Lung (tissue), 11 donors: ENCODE measurements at regions not wholly inside any gene's neighbourhood (a gene's known extent, or its start where the extent isn't known, plus 50 kb on each side); places are given as distances from the start of the nearest gene placed in this dataset.
A peak's percentile ranks its signal among the peaks of the same experiment; 100 is the strongest.

ENCODE experiments used
- ATAC-seq: fragments of 200-7000 bp; cut with Tn5 transposase; one replicate; pipeline ENCODE4 v1.9.1; 2020; ENCODE audit warnings: moderate number of reproducible peaks; ENCODE audit not compliant: insufficient read depth, low FRiP score
- DNase-seq, 3 donors: peaks; one replicate each; pipeline ENCODE4 v3.0.0-alpha.2; 2013 to 2017
- H3K27ac ChIP-seq, 2 donors: one replicate each; pipeline ENCODE4 v1.5.1; 2013; ENCODE audit warnings: mild to moderate bottlenecking in 2 of 2, moderate library complexity in 2 of 2, control low read depth in 1 of 2, inconsistent platforms in 1 of 2, low read depth in 1 of 2, low read length in 1 of 2
- H3K27me3 ChIP-seq, 3 donors: one replicate each; pipeline ENCODE4 v1.5.1; 2013; ENCODE audit warnings: low read length in 2 of 3; ENCODE audit not compliant: control insufficient read depth in 3 of 3, insufficient read depth in 3 of 3
- H3K36me3 ChIP-seq, 4 donors: one replicate each; pipeline ENCODE4 v1.5.1; 2013; ENCODE audit warnings: low read length in 4 of 4, mild to moderate bottlenecking in 1 of 4, moderate library complexity in 1 of 4; ENCODE audit not compliant: control insufficient read depth in 4 of 4, insufficient read depth in 4 of 4
- H3K4me1 ChIP-seq, 5 donors: one replicate each; pipeline ENCODE4 v1.5.1; 2013; ENCODE audit warnings: low read length in 5 of 5, mild to moderate bottlenecking in 2 of 5, moderate library complexity in 1 of 5; ENCODE audit not compliant: control insufficient read depth in 5 of 5, insufficient read depth in 5 of 5
- H3K4me3 ChIP-seq: one replicate; pipeline ENCODE4 v1.5.1; 2013; ENCODE audit warnings: mild to moderate bottlenecking, control low read depth, moderate library complexity
- H3K9ac ChIP-seq, 2 donors: one replicate each; pipeline ENCODE4 v1.5.1; 2013; ENCODE audit warnings: low read length in 2 of 2, control low read depth in 1 of 2; ENCODE audit not compliant: insufficient read depth in 1 of 2
- H3K9me3 ChIP-seq, 4 donors: one replicate each; pipeline ENCODE4 v1.5.1; 2013; ENCODE audit warnings: low read length in 3 of 4, mild to moderate bottlenecking in 1 of 4, moderate library complexity in 1 of 4; ENCODE audit not compliant: control insufficient read depth in 4 of 4, insufficient read depth in 3 of 4
- CTCF ChIP-seq: IDR thresholded peaks from 2 replicates; pipeline ENCODE4 v1.5.1; 2012; ENCODE audit warnings: mild to moderate bottlenecking; ENCODE audit errors: control extremely low read depth, extremely low read depth
- WGBS, 2 donors: extraction: QIAGEN DNeasy Blood & Tissue Kit; methylation state at CpG; one replicate each; pipeline ENCODE4 v1.1.7; 2013; 5-methylcytosine and 5-hydroxymethylcytosine counted together
- donor health status: control.
- donor health status: control.
- donor health status: Bipolar disorder and iron deficiency.
- donor health status: healthy.
- donor health status: DM: yes; HTN: yes; CAD: no.

GRCh38 chr2:176521878-176522670 lies 252.8 kb downstream of the MTX2 start:
- DNase-seq (no peak), ATAC-seq (no peak)
- no peak for TF ChIP-seq CTCF
- Histone ChIP-seq H3K9ac (no peak overlapping the region), H3K27me3 (no peaks in the 10 kb centered on the region), H3K27ac (no peak overlapping the region), H3K9me3 (no peaks in the 10 kb centered on the region), H3K36me3 (no peaks in the 10 kb centered on the region), H3K4me3 (no peak overlapping the region), H3K4me1 (peaks cover 0 to 31% (median 9%) of the 10 kb centered on the region in 5 donors)
- WGBS, 2 donors, result 66 to 74% methylated on average over 3 of the region's 3 CpGs

- H3K27ac ChIP-seq, result no peak overlapping the region
- TF ChIP-seq CTCF, result no peak
- ATAC-seq (no peak), DNase-seq (no peak)
- H3K36me3 ChIP-seq, result no peaks in the 10 kb centered on the region
- H3K9me3 ChIP-seq, result no peaks in the 10 kb centered on the region
- 80 to 86% methylated on average over 2 of the region's 2 CpGs for WGBS, 2 donors
- H3K4me1 ChIP-seq, result peaks cover 0 to 43% (median 14%) of the 10 kb centered on the region in 5 donors
- no peaks in the 10 kb centered on the region for H3K27me3 ChIP-seq
- H3K9ac ChIP-seq, result no peak overlapping the region
- H3K4me3 ChIP-seq, result no peak overlapping the region
These were observed 255.8 kb downstream of the MTX2 start for GRCh38 chr2:176525086-176525485.

GRCh38 chr2:176526995-176527901 lies 258.0 kb downstream of the MTX2 start:
- peaks cover 0 to 43% (median 14%) of the 10 kb centered on the region in 5 donors for H3K4me1 ChIP-seq
- no peak overlapping the region for H3K4me3 ChIP-seq
- DNase-seq, result peak; percentile 55 to 97 (median 95)
- no peak for TF ChIP-seq CTCF
- no peaks in the 10 kb centered on the region for H3K36me3 ChIP-seq
- no peaks in the 10 kb centered on the region for H3K27me3 ChIP-seq
- ATAC-seq, result no peak
- WGBS, 2 donors, result 64 to 82% methylated on average over 6 of the region's 6 CpGs
- H3K9me3 ChIP-seq, result no peaks in the 10 kb centered on the region
- no peak overlapping the region for H3K9ac ChIP-seq
- H3K27ac ChIP-seq, result no peak overlapping the region
